Neural crest cell (in vitro differentiated cells): ENCODE measurements at regions not wholly inside any gene's neighbourhood (a gene's known extent, or its start where the extent isn't known, plus 50 kb on each side); places are given as distances from the start of the nearest gene placed in this dataset.

Experiments used
- DNase-seq: peaks from one replicate; pipeline ENCODE4 v3.0.0; 2021; ENCODE audit warnings: low read depth, mixed read lengths, low spot score
- H3K27ac Mint-ChIP-seq: one replicate; pipeline ENCODE4 v1.8.0; 2021; ENCODE audit warnings: mild to moderate bottlenecking, mixed read lengths; ENCODE audit not compliant: unreplicated experiment
- H3K27me3 Mint-ChIP-seq: 2 replicates; pipeline ENCODE4 v1.8.0; 2021; ENCODE audit warnings: low read depth, mild to moderate bottlenecking, mixed read lengths
- H3K36me3 Mint-ChIP-seq: 2 replicates; pipeline ENCODE4 v1.8.0; 2021; ENCODE audit warnings: low read depth, mild to moderate bottlenecking, mixed read lengths
- H3K4me1 Mint-ChIP-seq: 2 replicates; pipeline ENCODE4 v1.8.0; 2021; ENCODE audit warnings: mixed read lengths
- H3K4me3 Mint-ChIP-seq: one replicate; pipeline ENCODE4 v1.8.0; 2021; ENCODE audit warnings: mild to moderate bottlenecking, mixed read lengths
- H3K9me3 Mint-ChIP-seq: 2 replicates; pipeline ENCODE4 v1.8.0; 2021; ENCODE audit warnings: mixed read lengths
- TF ChIP-seq, protein P1 (sequence below): fragments of 200-600 bp; sonication (generic); conservative IDR thresholded peaks from 2 replicates; pipeline ENCODE4 v1.5.0; 2021; ENCODE audit warnings: antibody characterized with exemption, mild to moderate bottlenecking

DNA sequence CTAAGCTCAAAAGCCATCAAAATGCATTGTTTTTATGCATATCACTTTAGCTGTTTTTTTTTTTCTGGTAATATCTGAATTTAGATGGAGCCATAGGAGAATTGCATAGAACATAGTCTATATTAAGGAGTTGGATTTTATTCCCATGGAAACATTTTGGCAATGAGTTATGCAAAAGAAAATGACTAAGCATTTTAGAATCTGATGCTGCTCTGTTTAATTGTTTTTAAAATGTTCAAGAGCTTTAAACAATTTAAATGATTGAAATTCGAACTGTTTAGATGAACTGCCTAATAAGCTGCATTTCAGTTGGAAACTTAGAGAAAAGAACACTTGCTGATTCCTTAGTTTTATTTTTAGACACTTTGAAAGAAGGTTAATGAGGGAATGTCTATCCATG, 1531.5 kb upstream of the B3GALT2 start:
- Mint-ChIP-seq H3K4me1 (no peaks in the 10 kb centered on the region), H3K36me3 (no peaks in the 10 kb centered on the region), H3K9me3 (no peaks in the 10 kb centered on the region), H3K4me3 (no peak overlapping the region), H3K27ac (no peak overlapping the region), H3K27me3 (no peaks in the 10 kb centered on the region)
- DNase-seq: no peak
- TF ChIP-seq, protein P1, sequence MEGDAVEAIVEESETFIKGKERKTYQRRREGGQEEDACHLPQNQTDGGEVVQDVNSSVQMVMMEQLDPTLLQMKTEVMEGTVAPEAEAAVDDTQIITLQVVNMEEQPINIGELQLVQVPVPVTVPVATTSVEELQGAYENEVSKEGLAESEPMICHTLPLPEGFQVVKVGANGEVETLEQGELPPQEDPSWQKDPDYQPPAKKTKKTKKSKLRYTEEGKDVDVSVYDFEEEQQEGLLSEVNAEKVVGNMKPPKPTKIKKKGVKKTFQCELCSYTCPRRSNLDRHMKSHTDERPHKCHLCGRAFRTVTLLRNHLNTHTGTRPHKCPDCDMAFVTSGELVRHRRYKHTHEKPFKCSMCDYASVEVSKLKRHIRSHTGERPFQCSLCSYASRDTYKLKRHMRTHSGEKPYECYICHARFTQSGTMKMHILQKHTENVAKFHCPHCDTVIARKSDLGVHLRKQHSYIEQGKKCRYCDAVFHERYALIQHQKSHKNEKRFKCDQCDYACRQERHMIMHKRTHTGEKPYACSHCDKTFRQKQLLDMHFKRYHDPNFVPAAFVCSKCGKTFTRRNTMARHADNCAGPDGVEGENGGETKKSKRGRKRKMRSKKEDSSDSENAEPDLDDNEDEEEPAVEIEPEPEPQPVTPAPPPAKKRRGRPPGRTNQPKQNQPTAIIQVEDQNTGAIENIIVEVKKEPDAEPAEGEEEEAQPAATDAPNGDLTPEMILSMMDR: no peak

DNA sequence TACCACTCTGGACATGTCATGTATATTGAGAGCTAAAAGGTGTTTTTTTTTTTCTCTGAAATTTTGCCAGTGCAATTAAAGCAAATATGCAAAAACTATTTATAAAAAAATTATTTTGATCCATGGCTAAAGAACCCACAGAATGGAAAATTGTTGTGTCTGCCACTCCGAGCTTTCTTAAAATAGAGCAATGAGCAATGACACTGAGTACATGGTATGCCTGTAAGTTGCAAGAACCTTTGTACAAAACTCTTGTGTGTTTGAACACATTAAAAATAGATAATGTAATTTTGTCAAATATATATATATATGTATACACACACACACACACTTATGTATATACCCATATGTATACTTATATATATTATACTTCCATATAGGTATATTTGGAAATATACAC, 1530.9 kb upstream of the B3GALT2 start:
- Mint-ChIP-seq H3K4me1 (no peaks in the 10 kb centered on the region), H3K27ac (no peak overlapping the region), H3K4me3 (no peak overlapping the region), H3K9me3 (no peaks in the 10 kb centered on the region), H3K36me3 (no peaks in the 10 kb centered on the region), H3K27me3 (no peaks in the 10 kb centered on the region)
- DNase-seq: no peak
- TF ChIP-seq, protein P1: no peak

DNA sequence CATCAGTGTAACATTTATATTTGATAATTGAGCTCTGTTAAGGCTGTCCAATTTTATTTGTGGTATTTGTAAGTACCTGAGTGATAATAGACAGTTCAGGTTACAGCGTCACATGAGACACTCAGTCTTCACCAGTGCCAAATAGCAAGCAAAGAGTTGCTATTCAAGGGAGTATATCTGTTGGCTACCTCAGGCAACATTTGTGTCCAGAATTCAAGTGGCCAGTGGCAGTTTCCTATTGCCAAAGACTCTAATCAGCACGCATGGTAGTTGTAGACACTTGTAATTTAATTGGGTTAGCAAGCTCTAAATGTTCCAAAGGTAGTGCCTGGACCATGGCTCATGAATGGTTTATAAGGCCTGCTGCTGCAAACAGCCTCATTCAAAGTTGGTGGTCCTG, 1524.3 kb upstream of the B3GALT2 start:
- Mint-ChIP-seq H3K27ac (no peak overlapping the region), H3K9me3 (peaks cover 3% of the 10 kb centered on the region)
- TF ChIP-seq, protein P1: no peak

DNA sequence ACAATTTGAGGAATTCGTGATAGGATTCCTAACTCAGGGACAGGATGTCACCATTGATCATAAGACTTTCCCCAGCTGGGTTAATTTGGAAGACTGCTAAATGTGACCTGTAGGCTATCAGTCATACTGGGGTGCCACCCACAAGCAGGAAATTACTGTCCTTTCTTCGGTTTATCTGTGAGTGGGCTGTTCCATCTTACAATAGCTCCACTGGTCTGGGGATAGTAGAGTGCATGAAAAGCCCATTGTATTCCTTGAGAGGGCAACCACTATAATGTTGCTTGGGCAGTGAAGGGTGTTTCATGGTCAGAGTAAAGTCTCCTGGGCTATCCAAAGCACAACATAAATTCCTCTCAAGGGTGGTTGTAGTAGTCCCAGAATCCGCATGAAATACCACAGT, 1523.0 kb upstream of the B3GALT2 start:
- H3K9me3 Mint-ChIP-seq: peaks cover 3% of the 10 kb centered on the region
- no peak overlapping the region for H3K27ac Mint-ChIP-seq
- no peaks in the 10 kb centered on the region for H3K36me3 Mint-ChIP-seq
- H3K27me3 Mint-ChIP-seq: no peaks in the 10 kb centered on the region
- H3K4me3 Mint-ChIP-seq: no peak overlapping the region
- peaks cover 6% of the 10 kb centered on the region for H3K4me1 Mint-ChIP-seq
- no peak for DNase-seq
- TF ChIP-seq, protein P1: no peak

More for the DNA sequence above, 1524.3 kb upstream of the B3GALT2 start:
- no peak for DNase-seq
- no peak overlapping the region for H3K4me3 Mint-ChIP-seq
- H3K4me1 Mint-ChIP-seq: peaks cover 6% of the 10 kb centered on the region
- H3K36me3 Mint-ChIP-seq: no peaks in the 10 kb centered on the region
- no peaks in the 10 kb centered on the region for H3K27me3 Mint-ChIP-seq

DNA sequence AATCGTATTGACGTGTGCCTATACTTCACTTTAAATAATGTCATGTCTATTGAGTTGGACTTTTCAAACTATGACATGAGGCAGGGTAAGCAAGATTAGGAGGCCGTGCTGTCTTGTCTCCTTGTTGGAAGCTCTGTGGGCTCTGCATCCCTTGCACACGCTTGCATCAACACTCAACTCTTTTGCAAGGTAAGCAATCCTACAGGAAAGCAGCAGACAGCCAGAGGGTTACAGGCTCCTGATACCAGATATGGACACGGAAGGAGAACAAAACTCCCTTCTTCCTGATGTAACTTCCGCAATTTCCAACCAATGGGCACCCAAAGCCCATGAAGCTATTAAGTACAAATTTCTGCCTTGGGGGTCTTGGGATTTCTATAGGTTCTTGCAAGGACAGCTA, 1520.7 kb upstream of the B3GALT2 start:
- peaks cover 6% of the 10 kb centered on the region for H3K4me1 Mint-ChIP-seq
- H3K9me3 Mint-ChIP-seq: peaks cover 3% of the 10 kb centered on the region
- H3K27me3 Mint-ChIP-seq: no peaks in the 10 kb centered on the region
- no peak overlapping the region for H3K4me3 Mint-ChIP-seq
- TF ChIP-seq, protein P1: no peak
- H3K36me3 Mint-ChIP-seq: no peaks in the 10 kb centered on the region
- DNase-seq: no peak
- no peak overlapping the region for H3K27ac Mint-ChIP-seq
